Duodenal mucosa (tissue), 2 donors: ENCODE measurements at regions not wholly inside any gene's neighbourhood (a gene's known extent, or its start where the extent isn't known, plus 50 kb on each side); places are given as distances from the start of the nearest gene placed in this dataset.

ENCODE experiments used
- H3K27ac ChIP-seq: one replicate; pipeline ENCODE4 v1.7.0; 2013; ENCODE audit warnings: low read depth, low read length
- H3K27me3 ChIP-seq, 2 donors: one replicate each; pipeline ENCODE4 v1.7.0; 2013; ENCODE audit warnings: low read length in 2 of 2, control low read depth in 1 of 2; ENCODE audit not compliant: insufficient read depth in 2 of 2, control insufficient read depth in 1 of 2
- H3K36me3 ChIP-seq, 2 donors: one replicate each; pipeline ENCODE4 v1.7.0; 2013; ENCODE audit warnings: low read length in 2 of 2, control low read depth in 1 of 2; ENCODE audit not compliant: insufficient read depth in 2 of 2, control insufficient read depth in 1 of 2
- H3K4me1 ChIP-seq, 2 donors: one replicate each; pipeline ENCODE4 v1.7.0; 2013; ENCODE audit warnings: low read length in 2 of 2, control low read depth in 1 of 2; ENCODE audit not compliant: insufficient read depth in 2 of 2, control insufficient read depth in 1 of 2
- H3K4me3 ChIP-seq, 2 donors: one replicate each; pipeline ENCODE4 v1.7.0; 2013; ENCODE audit warnings: low read length in 2 of 2, low read depth in 1 of 2
- H3K9ac ChIP-seq, 2 donors: one replicate each; pipeline ENCODE4 v1.7.0; 2013; ENCODE audit warnings: low read length in 2 of 2, low read depth in 1 of 2
- H3K9me3 ChIP-seq, 2 donors: one replicate each; pipeline ENCODE4 v1.7.0; 2013; ENCODE audit warnings: low read length in 2 of 2, control low read depth in 1 of 2; ENCODE audit not compliant: control insufficient read depth in 1 of 2

DNA sequence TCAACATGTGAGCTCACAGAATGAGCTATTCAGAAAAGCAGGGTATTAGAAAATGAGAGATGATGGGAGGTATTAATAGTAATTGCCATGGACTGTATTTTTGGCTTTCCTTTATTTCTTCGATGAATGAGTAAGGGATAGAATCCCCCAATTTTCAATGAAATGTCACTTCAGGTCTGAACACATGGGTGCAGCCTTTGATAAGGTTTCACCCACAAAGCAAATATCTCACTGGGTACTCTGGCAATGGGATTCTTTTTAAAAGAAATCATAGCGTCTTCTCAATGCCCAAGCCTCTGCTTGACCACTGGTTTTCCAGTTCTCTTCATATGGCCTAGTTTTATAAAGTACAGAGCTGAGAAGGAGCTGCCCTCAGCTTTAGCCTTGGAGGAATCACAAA lies 610.5 kb upstream of the FANCL start:
- Histone ChIP-seq H3K9ac (no peak overlapping the region), H3K27me3 (no peaks in the 10 kb centered on the region), H3K4me1 (no peaks in the 10 kb centered on the region)

DNA sequence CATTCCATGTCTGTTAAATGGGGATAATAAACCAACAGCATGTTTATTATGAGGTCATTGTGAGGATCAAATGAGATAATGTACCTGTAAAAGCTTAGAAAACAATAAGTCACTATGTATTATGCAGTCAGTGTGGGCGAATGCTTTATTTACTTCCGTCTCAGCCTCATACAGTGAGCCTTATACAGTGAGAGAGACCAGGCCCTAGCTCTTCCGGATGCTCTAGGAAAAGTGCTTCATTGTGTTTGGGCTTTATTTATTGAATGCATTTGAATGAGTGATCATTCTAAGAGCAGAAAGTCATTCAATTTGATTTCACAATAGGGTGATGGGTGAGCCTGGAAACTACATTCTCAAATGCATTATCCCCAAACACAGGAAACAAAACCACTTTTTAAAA lies 603.9 kb upstream of the FANCL start:
- no peaks in the 10 kb centered on the region for H3K36me3 ChIP-seq
- no peaks in the 10 kb centered on the region for H3K9me3 ChIP-seq
- H3K4me3 ChIP-seq, result no peak overlapping the region
- H3K9ac ChIP-seq, result no peak overlapping the region
- H3K27me3 ChIP-seq, result no peaks in the 10 kb centered on the region
- no peak overlapping the region for H3K27ac ChIP-seq
- H3K4me1 ChIP-seq, result no peaks in the 10 kb centered on the region

More for the DNA sequence above, 610.5 kb upstream of the FANCL start:
- Histone ChIP-seq H3K4me3 (no peak overlapping the region), H3K27ac (no peak overlapping the region), H3K9me3 (no peaks in the 10 kb centered on the region), H3K36me3 (no peaks in the 10 kb centered on the region)

- no peaks in the 10 kb centered on the region for H3K36me3 ChIP-seq
- no peaks in the 10 kb centered on the region for H3K4me1 ChIP-seq
- H3K27ac ChIP-seq, result no peak overlapping the region
- H3K27me3 ChIP-seq, result no peaks in the 10 kb centered on the region
- H3K9me3 ChIP-seq, result no peaks in the 10 kb centered on the region
- H3K4me3 ChIP-seq, result no peak overlapping the region
- H3K9ac ChIP-seq, result no peak overlapping the region
Measured at GRCh38 chr2:58842501-58843155, 601.5 kb upstream of the FANCL start.

DNA sequence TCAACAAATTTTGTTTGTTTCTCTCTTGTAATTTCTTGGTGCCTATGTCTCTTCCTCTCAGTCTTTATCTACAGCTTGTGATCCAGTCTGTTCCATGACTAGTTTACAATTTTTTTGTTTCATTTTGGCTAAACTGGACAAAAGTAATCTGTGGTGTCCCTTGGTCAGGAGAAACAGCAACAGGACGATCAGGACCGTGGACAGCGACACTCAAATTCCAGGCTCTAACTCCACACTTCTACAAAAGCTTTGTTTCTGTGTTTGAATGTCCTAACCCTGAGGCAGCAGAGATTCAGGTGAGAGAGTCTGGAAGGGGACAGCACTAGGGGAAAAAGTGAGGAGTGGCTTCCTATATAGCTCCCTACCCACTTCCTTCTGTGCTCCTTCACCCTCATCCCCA lies 593.3 kb upstream of the FANCL start:
- H3K9me3 ChIP-seq, result peaks cover 0 to 2% of the 10 kb centered on the region in 2 donors
- no peaks in the 10 kb centered on the region for H3K4me1 ChIP-seq
- H3K36me3 ChIP-seq, result no peaks in the 10 kb centered on the region
- H3K4me3 ChIP-seq, result no peak overlapping the region
- no peaks in the 10 kb centered on the region for H3K27me3 ChIP-seq
- H3K9ac ChIP-seq, result no peak overlapping the region
- H3K27ac ChIP-seq, result no peak overlapping the region

GRCh38 chr2:58826795-58827194 lies 585.7 kb upstream of the FANCL start:
- Histone ChIP-seq H3K27ac (no peak overlapping the region), H3K9ac (no peak overlapping the region), H3K4me1 (no peaks in the 10 kb centered on the region), H3K4me3 (no peak overlapping the region), H3K9me3 (peaks cover 6 to 7% of the 10 kb centered on the region in 2 donors), H3K27me3 (no peaks in the 10 kb centered on the region), H3K36me3 (no peaks in the 10 kb centered on the region)

DNA sequence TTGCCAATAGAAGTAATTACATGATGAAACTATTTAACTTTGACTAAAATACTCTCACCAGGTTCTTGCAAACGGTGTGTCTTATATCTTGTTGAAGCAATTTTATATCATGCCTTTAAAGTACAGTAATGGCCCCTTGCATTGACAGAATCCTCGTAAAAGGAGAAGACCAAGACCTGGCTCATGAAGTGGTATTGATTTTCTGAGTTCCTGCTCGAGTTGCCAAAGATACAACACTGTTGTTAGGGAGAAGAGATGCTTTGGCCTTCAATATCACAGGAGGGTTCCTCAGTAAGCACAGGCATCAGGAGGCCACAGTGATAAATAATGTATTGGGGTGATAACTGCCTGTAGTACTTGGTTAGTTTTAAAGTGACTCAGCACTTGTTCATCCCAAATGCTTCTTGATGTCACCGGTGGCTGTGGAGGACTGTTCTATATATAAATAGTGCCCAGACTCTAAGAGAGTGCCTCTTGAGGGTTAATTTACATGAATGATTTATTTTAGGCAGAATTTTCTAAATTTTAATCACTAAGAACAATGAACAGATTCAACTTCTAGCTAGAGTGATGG lies 571.7 kb upstream of the FANCL start:
- Histone ChIP-seq H3K4me1 (no peaks in the 10 kb centered on the region), H3K27ac (no peak overlapping the region), H3K27me3 (no peaks in the 10 kb centered on the region), H3K4me3 (no peak overlapping the region), H3K9ac (no peak overlapping the region), H3K9me3 (no peaks in the 10 kb centered on the region), H3K36me3 (no peaks in the 10 kb centered on the region)

- H3K9ac ChIP-seq, result no peak overlapping the region
- no peaks in the 10 kb centered on the region for H3K27me3 ChIP-seq
- no peaks in the 10 kb centered on the region for H3K4me1 ChIP-seq
- H3K27ac ChIP-seq, result no peak overlapping the region
- H3K9me3 ChIP-seq, result no peaks in the 10 kb centered on the region
- no peak overlapping the region for H3K4me3 ChIP-seq
- H3K36me3 ChIP-seq, result no peaks in the 10 kb centered on the region
Measured at GRCh38 chr2:58805126-58805525, 564.0 kb upstream of the FANCL start.

DNA sequence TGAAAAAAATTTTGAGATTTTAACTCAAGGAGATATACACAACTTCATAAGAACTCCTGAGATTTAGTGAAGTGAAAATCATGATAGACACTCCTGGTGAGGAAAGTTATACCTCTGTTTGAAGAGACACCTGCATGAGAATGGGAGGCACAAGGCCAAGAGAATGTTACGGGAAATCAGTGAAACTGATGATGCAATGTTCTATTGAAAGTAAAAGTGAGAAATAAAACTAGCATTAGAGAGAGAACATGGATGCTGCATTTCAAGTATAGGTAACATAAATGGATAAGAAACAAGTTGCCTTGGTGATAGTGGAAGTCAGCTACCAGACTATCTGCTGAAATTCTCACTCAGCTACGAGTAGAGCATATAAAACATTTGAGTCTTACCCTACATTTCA lies 562.1 kb upstream of the FANCL start:
- Histone ChIP-seq H3K9me3 (no peaks in the 10 kb centered on the region), H3K27ac (no peak overlapping the region), H3K4me1 (no peaks in the 10 kb centered on the region), H3K36me3 (no peaks in the 10 kb centered on the region), H3K27me3 (no peaks in the 10 kb centered on the region), H3K9ac (no peak overlapping the region), H3K4me3 (no peak overlapping the region)

DNA sequence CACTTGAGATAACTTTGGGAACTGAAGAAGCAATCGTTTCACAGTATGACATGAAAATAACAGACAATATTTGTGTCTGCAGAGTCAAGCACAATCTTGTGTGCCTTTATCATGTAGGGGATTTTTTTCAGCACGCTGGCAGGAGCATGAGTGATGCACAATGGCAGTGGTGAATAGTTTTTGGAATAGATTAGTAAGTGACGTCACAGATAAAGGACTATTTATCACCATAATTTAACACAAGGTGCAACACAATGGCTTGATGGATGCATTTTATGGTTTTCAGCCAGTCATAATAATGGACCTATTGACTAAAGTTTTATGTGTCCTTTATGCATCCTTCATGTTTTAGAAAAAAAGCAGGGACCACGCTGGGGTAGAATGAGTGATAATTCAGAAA lies 559.8 kb upstream of the FANCL start:
- no peak overlapping the region for H3K4me3 ChIP-seq
- no peak overlapping the region for H3K27ac ChIP-seq
- H3K9ac ChIP-seq, result no peak overlapping the region
- H3K36me3 ChIP-seq, result no peaks in the 10 kb centered on the region
- no peaks in the 10 kb centered on the region for H3K4me1 ChIP-seq
- H3K9me3 ChIP-seq, result no peaks in the 10 kb centered on the region
- H3K27me3 ChIP-seq, result no peaks in the 10 kb centered on the region

- Histone ChIP-seq H3K9me3 (no peaks in the 10 kb centered on the region), H3K27ac (no peak overlapping the region), H3K4me3 (no peak overlapping the region), H3K27me3 (no peaks in the 10 kb centered on the region), H3K36me3 (no peaks in the 10 kb centered on the region), H3K9ac (no peak overlapping the region), H3K4me1 (no peaks in the 10 kb centered on the region)
Measured at GRCh38 chr2:58798676-58799208, 557.6 kb upstream of the FANCL start.
